EH (cell line): ENCODE measurements at regions not wholly inside any gene's neighbourhood (a gene's known extent, or its start where the extent isn't known, plus 50 kb on each side); places are given as distances from the start of the nearest gene placed in this dataset.

Source experiments
- DNase-seq: peaks from one replicate; pipeline ENCODE4 v3.0.0-alpha.2; 2015; ENCODE audit warnings: low read depth

DNA sequence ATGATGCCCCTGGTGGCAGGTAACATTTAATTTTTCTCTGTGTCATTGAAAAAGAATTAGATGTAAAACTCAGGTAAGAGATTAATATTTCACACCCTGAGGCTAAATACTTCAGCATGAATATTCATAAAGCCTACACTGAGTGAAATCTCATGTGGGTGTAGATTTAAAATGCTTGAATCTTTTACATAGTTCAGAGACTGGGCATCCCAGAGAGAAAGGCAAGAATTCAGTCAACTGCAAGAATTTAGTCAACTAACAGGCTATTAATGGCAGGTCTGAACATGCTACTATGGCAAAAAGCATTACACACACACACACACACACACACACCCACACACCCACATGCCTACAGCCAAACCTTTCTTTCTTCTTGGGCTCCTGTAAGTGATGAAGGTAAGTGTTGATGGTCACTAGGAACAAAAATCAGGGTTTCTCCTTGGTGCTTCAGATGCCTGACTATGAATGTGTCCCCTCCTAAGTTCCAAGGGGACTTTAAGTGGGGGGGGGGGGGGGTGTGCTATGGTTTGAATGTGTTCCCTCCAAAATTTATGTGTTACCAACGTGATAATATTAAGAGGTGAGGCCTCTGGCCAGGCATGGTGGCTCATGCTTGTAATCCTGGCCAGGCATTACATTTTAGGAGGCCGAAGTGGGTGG is 63.7 kb upstream of the PSMD7 start:
- DNase-seq = no peak

GRCh38 chr16:74230126-74230525 is 66.5 kb upstream of the PSMD7 start:
- DNase-seq = no peak

DNA sequence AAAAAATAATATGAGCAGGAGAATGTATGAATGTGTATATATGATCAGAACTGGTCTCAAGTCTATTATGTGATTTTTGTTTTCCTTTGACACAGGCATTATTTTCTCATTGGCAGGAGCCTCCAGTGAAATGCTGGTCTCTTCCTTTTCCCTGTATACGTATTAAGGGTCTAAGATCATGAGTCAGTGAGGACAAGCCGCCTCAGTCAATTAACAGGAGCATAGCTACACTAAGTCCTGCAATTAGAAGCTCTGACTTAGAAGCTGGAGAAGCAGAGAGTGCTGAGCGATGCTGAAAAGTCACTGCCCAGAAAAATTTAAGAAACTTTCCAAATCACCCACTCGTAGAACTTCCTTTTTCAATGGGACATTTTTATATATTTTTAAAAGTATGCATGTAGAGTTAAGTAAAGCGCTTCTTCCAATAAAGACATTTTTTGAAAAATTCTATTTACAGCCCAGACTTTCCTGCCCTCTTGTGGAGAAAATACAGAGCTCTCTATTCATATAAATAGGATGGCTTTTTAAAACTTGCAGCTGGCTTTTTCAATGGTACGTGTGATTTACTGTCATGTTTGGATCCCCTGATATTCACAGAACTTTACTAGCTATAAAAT is 70.2 kb upstream of the PSMD7 start:
- DNase-seq = peak; percentile 7

DNA sequence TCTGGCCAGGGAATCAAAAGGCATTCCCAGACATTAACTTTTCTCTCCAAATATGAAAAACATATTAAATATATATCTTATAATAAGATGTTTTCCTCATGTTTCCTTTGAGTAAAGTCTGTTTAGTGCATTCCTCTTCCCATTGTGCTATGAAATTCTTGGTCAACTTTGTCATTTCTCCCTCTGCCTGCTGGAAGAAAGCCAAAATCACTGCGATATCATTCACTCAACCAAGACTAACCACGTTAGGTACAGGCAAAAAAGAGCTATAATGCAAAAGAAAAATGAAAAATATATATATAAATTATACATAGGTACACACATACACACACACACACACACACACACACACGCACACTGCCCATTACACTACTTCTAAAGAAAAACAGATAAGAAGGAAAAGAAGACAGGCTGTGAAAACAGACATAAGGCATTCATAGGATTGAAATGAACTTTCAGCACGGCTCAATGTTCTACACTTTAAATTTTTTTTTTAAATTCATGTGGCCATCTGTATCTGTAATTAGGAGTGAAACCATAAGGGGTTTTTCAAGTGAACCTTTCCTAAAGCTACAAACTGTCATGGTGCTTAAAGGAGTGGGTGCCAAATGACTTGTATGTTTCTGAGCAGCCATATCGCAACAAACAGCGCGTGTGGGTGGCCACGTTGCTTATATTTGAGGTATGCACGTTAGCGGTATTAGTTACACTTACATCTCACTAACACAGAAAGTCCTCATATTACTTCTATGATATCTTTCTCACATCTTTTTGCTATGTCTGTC is 71.6 kb upstream of the PSMD7 start:
- peak; percentile 32 for DNase-seq

GRCh38 chr16:74221828-74222227 is 74.8 kb upstream of the PSMD7 start:
- DNase-seq = no peak

- DNase-seq = no peak
Observed at GRCh38 chr16:74219706-74220105, 76.9 kb upstream of the PSMD7 start.

DNA sequence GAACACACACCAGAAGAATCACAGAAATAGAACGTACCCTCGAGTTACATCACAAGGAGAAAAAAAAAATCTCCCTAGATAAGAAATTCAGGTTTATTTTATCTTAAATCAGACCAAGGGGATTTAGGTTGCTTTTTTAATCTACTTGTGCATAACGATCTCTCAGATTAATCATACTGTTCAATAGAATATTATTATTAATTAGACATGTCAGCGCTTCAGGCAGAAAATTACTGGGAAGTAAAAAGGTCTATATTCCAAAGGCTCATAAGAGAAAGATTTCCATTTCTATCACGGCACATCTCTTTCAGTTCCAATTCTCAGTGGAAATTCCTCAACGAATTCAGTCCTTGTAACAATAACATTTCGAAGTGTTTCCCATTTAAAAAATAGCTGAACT is 77.7 kb upstream of the PSMD7 start:
- no peak for DNase-seq

DNA sequence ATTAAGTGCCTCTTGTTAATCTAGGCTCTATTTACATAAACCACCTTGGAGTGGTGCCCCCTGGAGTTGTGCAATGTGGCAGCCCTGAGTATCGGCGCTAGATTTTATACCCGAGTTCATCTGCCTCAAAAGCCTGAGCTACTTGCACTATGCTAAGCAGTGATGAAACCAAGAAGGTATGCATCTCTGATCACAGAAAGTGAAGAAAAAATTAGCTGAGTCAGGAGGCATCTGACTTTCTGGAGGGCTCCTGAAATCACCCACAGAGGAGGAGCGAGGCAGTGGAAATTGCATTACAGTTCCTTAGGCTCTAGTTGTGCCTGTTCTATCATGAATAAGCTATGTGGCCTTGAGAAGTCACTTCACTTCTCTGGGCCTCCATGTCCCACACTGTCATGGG is 80.3 kb upstream of the PSMD7 start:
- DNase-seq = no peak

GRCh38 chr16:74215249-74215648 is 81.4 kb upstream of the PSMD7 start:
- DNase-seq = no peak

DNA sequence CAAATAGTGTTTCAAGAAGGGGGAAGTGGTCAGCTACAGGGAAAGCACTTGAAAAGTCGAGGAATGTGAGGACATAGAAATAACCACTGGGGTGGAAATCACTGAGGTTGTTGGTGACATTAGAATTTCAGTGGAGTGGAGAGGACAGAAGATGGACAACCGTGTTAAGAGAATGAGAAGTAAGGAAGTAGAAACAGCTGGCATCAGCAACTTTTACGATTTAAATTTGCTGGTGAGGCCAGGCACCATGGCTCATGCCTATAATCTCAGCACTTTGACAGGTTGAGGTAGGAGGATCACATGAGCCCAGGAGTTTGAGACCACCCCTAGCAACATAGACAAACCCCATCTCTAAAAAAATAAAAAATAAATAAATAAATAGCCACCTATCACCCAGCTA is 83.2 kb upstream of the PSMD7 start:
- DNase-seq = no peak

DNA sequence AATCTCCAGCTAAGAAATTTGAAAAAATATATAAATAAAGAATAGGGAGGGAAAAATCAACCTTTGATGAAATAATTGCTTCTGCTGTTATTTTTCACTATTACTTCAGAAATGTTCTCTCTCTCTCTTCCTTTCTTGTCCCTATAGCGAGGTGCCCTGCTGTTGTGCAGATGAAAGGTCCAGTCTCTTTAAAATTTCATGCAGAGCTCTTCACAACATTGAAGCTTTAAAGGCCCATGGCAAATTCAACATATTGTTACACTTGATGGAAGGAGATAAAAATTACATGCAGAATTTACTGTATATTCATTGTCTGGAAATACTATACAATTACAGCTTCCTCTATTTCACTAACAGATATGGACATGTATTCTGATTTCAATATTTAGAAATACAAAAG is 86.4 kb upstream of the PSMD7 start:
- no peak for DNase-seq

- no peak for DNase-seq
Observed at GRCh38 chr16:74202009-74202408, 94.6 kb upstream of the PSMD7 start.

DNA sequence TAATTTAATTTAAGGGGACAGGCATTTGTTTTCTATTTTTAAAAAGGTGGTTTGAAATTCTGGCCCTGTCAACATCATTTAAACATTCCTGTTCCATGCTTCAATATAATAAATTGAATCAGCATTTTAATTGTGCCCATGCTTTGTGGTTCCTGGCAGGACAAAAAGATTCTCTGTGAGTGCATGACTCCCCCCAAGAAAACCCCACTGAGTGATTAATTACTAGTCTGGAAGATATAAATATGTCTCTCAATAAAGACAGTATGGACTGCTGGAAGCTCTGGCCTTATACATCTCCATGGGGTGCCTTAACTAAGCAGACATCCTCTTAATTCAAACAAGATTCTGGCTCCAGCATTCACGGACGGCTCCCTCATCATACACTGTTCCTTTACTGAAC is 95.0 kb upstream of the PSMD7 start:
- no peak for DNase-seq

- no peak for DNase-seq
Observed at GRCh38 chr16:74200921-74201320, 95.7 kb upstream of the PSMD7 start.

DNA sequence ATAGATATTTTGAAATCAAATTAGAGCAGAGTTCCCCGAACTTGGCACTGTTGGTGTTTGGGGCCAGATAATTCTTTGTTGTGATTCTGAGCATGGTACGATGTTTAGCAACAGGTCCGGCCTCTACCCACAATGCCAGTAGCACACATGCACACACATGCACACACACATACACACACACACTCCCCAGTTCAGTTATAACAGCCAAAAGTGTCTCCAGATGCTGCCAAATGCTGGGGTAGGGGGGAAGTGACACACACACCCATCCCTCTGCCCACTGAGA is 96.8 kb upstream of the PSMD7 start:
- DNase-seq = no peak

DNA sequence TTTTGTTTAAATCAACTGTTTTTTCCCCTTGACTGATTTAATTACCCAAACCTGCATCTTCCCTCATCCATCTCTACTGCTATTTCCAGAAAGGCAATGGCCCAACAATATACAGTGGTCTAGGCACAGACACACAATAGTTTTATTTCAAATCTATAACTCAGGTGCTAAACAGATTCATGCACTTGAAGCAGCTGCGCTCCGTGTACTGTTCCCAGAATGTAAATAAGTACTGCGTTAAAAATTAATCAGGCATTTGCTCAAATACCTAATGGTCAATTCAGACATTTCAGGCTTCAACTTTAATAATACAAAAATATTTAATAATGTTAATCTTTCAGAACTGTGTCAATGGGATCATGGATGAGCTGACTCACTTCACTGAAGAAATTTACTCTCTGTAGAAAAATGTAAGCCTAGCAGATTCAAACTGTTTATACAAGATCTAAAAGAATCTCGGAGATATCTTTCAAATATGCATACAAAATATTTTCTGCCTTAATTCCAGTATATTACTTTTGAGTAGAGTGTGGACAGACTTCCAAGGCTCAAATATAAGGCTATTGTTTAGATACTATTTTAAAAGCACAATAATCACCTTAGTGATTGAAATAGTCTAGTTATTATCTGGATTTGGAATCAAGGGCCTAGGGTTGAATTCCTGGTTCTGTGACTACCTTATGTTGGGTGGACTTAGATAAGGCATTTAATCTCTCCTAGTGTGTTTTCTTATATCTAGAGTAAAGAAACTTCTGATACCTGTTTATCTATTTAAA is 97.4 kb upstream of the PSMD7 start:
- no peak for DNase-seq

- DNase-seq = no peak
Observed at GRCh38 chr16:74192281-74192797, 104.3 kb upstream of the PSMD7 start.

GRCh38 chr16:74190292-74190691 is 106.3 kb upstream of the PSMD7 start:
- DNase-seq = no peak

DNA sequence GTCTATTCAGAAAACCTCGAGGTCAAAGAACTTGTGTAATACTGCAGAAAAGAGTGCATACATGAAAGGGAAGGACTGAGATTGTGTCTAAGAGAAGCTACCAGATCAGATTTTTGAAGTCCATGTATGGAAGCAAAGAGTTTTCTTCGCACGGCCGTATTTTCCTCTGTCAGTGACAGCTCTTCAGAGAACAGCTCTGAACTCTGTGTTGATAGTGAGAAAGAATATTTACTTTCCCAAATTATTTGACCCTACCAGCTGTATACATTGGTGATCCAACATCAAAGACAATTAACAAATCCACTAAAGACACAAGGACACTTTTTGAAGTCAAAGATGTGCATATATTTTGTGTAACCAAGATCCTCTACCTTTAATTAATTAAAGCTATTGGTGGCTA is 107.8 kb upstream of the PSMD7 start:
- DNase-seq = no peak

DNA sequence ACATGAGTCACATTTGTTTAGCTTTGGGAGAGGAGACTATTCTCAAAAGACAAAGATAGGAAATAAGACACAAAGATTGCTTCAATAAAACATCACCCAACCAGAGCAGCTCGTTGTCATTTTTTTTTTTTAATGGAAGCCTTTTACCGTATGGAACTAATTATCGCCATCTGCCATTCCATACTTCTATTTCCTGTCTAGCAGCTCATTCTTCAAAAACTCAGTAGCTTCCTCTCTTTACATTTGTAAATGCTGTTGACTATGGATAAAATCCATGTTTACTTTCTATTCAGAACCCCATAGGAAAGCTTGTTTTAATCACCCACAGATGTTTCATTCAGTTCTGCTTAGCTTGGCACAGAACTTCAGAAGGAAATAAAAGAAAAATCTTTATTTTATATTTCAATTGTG is 110.0 kb upstream of the PSMD7 start:
- peak; percentile 62 for DNase-seq

DNA sequence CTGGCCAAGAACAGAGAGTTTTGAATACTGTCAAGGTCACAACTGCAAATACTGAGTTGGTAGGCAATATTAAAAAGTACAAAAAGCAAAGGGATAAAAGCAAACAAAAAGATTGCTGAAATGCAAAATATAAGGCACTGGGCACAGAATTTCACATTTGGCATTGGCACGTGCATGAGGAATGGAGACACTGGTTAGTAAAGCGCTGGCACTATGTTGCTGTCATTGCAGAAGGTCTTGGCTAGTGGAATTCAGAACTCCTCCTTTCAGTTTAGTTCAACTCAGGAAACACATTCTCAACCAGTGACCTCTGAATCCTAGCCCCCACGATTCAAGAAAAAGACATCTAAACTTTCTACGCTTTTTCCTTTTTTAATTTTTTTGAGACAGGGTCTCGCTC is 111.8 kb upstream of the PSMD7 start:
- no peak for DNase-seq

GRCh38 chr16:74183601-74184360 is 112.8 kb upstream of the PSMD7 start:
- DNase-seq = no peak
